Psoas muscle (tissue), 7 donors: ENCODE measurements at regions not wholly inside any gene's neighbourhood (a gene's known extent, or its start where the extent isn't known, plus 50 kb on each side); places are given as distances from the start of the nearest gene placed in this dataset.

Experiments used
- ATAC-seq, 4 donors: fragments of 200-7000 bp; cut with Tn5 transposase; one replicate each; pipeline ENCODE4 v1.9.1; 2020; ENCODE audit warnings: moderate library complexity in 3 of 4, mild to moderate bottlenecking in 2 of 4
- DNase-seq, 2 donors: peaks; one replicate each; pipeline ENCODE4 v3.0.0-alpha.2; 2020
- H3K27ac ChIP-seq: fragments of 200-600 bp; one replicate; pipeline ENCODE4 v1.8.0; 2022
- H3K27me3 ChIP-seq, 3 donors: fragments of 200-600 bp in 1 of 3; one replicate each; pipeline versions ENCODE4 v1.6.1 to v1.8.0; 2013 to 2022; ENCODE audit warnings: low read length in 2 of 3, mild to moderate bottlenecking in 2 of 3, moderate library complexity in 1 of 3; ENCODE audit not compliant: insufficient read depth in 3 of 3
- H3K36me3 ChIP-seq, 2 donors: fragments of 200-600 bp in 1 of 2; one replicate each; pipeline versions ENCODE4 v1.6.1 to v1.8.0; 2013 to 2022; ENCODE audit warnings: low read depth in 1 of 2, mild to moderate bottlenecking in 1 of 2, moderate library complexity in 1 of 2; ENCODE audit not compliant: insufficient read depth in 1 of 2
- H3K4me1 ChIP-seq: fragments of 200-600 bp; one replicate; pipeline ENCODE4 v1.8.0; 2022
- H3K4me3 ChIP-seq: fragments of 200-600 bp; one replicate; pipeline ENCODE4 v1.8.0; 2022; ENCODE audit warnings: mild to moderate bottlenecking
- H3K9me3 ChIP-seq: fragments of 200-600 bp; one replicate; pipeline ENCODE4 v1.8.0; 2022
- CTCF ChIP-seq: fragments of 200-600 bp; IDR thresholded peaks from one replicate; pipeline ENCODE4 v1.8.0; 2022; ENCODE audit warnings: antibody characterized with exemption
- WGBS, 3 donors: extraction: QIAGEN DNeasy Blood & Tissue Kit; methylation state at CpG; one replicate each; pipeline versions ENCODE4 v1.1.6 to v1.1.7; 2013; 5-methylcytosine and 5-hydroxymethylcytosine counted together
- intact Hi-C, 2 donors: fragments of 100-400 bp; cut with DNase I; formaldehyde crosslinking; loops; one replicate each; pipeline versions ENCODE4 v1.11.0 to v1.14.2; 2022
- donor health status: healthy with polysubstance abuse.
- donor health status: DM: no; HTN: no; CAD: no; lungs with moderate emphysema.
- donor health status: Bipolar disorder and iron deficiency.
- donor health status: healthy.
- donor health status: DM: yes; HTN: yes; CAD: no.
- donor health status: DM: no; HTN: no; CAD: no.
- donor health status: DM: yes; HTN: yes; CAD: no.

DNA sequence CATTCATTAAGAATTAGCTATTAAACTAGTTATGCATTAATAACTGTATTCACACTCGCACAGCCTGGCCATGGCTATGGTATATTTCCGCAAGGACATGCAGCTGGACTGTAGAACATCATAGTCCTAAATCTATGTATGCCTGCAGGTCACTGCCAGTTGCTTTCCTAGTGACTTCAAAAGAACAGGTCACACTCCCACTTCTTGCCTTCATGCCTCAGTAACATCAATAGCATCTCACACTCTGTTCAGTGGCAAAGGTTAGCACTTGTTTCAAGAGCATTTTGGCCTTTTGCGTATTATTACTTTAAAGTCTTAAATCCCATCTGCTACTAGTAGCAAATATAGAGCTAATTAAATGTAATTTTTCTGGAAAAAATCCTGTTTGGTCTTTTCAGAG, 131.4 kb upstream of the DCC start:
- TF ChIP-seq CTCF: no peak
- ATAC-seq: no peak
- Histone ChIP-seq H3K9me3 (no peaks in the 10 kb centered on the region), H3K36me3 (no peaks in the 10 kb centered on the region), H3K4me3 (no peak overlapping the region), H3K4me1 (no peaks in the 10 kb centered on the region), H3K27me3 (peaks cover 0 to 3% (median 0%) of the 10 kb centered on the region in 3 donors), H3K27ac (no peak overlapping the region)
- WGBS, 3 donors: 86 to 88% (median 87%) methylated on average over 3 of the region's 3 CpGs
- DNase-seq: no peak
- intact Hi-C loops: no loop called here

GRCh38 chr18:52216109-52216508, 123.9 kb upstream of the DCC start:
- intact Hi-C loops: no loop called here
- ATAC-seq (no peak), DNase-seq (no peak)
- Histone ChIP-seq H3K27ac (no peak overlapping the region), H3K27me3 (no peaks in the 10 kb centered on the region), H3K36me3 (no peaks in the 10 kb centered on the region), H3K9me3 (no peaks in the 10 kb centered on the region), H3K4me3 (no peak overlapping the region), H3K4me1 (no peaks in the 10 kb centered on the region)
- TF ChIP-seq CTCF: no peak

- Histone ChIP-seq H3K4me1 (no peaks in the 10 kb centered on the region), H3K27me3 (no peaks in the 10 kb centered on the region), H3K36me3 (no peaks in the 10 kb centered on the region), H3K9me3 (no peaks in the 10 kb centered on the region), H3K27ac (no peak overlapping the region), H3K4me3 (no peak overlapping the region)
- DNase-seq: no peak
- 40 to 53% (median 46%) methylated on average over 1 of the region's 1 CpG for WGBS, 3 donors
- intact Hi-C loops: no loop called here
- no peak for ATAC-seq
- no peak for TF ChIP-seq CTCF
Measured at GRCh38 chr18:52216666-52217065, 123.3 kb upstream of the DCC start.

GRCh38 chr18:52219102-52219501, 120.9 kb upstream of the DCC start:
- Histone ChIP-seq H3K36me3 (no peaks in the 10 kb centered on the region), H3K4me3 (no peak overlapping the region), H3K27ac (no peak overlapping the region), H3K9me3 (no peaks in the 10 kb centered on the region), H3K27me3 (no peaks in the 10 kb centered on the region), H3K4me1 (no peaks in the 10 kb centered on the region)
- 64 to 67% (median 64%) methylated on average over 3 of the region's 3 CpGs for WGBS, 3 donors
- DNase-seq: no peak
- intact Hi-C loops: no loop called here
- TF ChIP-seq CTCF: no peak
- no peak for ATAC-seq

GRCh38 chr18:52220062-52220591, 119.9 kb upstream of the DCC start:
- ATAC-seq: no peak

More at GRCh38 chr18:52220062-52220591, 119.9 kb upstream of the DCC start:
- Histone ChIP-seq H3K36me3 (no peaks in the 10 kb centered on the region), H3K27me3 (no peaks in the 10 kb centered on the region), H3K27ac (no peak overlapping the region), H3K9me3 (no peaks in the 10 kb centered on the region), H3K4me1 (no peaks in the 10 kb centered on the region), H3K4me3 (no peak overlapping the region)
- no peak for DNase-seq
- intact Hi-C loops: no loop called here
- no peak for TF ChIP-seq CTCF
- WGBS, 3 donors: 77 to 80% (median 79%) methylated on average over 1 of the region's 1 CpG
